ENCODE measurements at regions not wholly inside any gene's neighbourhood (a gene's known extent, or its start where the extent isn't known, plus 50 kb on each side); places are given as distances from the start of the nearest gene placed in this dataset.
A peak's percentile ranks its signal among the peaks of the same experiment; 100 is the strongest.

DNA sequence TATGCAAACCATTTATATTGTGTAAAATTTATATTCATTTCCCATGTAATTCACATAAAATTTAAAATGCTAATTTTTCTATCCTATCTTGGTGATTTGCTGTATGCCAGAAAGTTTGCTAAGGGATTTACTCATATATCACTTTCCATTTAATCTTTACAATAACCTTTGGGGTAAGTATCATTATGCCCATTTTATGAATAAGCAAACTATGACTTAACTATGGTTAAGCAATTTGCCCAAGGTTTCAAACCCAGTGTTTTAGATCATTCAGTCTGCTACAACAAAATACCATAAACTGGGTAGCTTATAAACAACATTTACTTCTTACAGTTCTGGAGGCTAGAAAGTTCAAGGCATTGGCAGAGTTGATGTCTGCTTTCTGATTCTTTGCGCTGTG lies 246.4 kb upstream of the TMEM161B start:
- Histone ChIP-seq H3K79me2 (ENCODE audit: insufficient read depth, low read length) (no peaks in the 10 kb centered on the region), H2AFZ (ENCODE audit: low read length) (no peak overlapping the region), H3K27ac (ENCODE audit: low read depth, low read length) (no peak overlapping the region), H3K9me3 (ENCODE audit: low read depth, low read length) (no peaks in the 10 kb centered on the region), H3K4me3 (ENCODE audit: insufficient read depth, low read length) (no peak overlapping the region), H3K4me2 (ENCODE audit: insufficient read depth, low read length) (no peak overlapping the region), H3K4me1 (ENCODE audit: insufficient read depth, low read length) (no peaks in the 10 kb centered on the region), H3K36me3 (ENCODE audit: insufficient read depth, low read length) (no peaks in the 10 kb centered on the region), H3K27me3 (ENCODE audit: insufficient read depth, low read length) (no peaks in the 10 kb centered on the region), H4K20me1 (ENCODE audit: insufficient read depth, low read length) (no peaks in the 10 kb centered on the region)
- TF ChIP-seq CTCF (IDR thresholded peaks at IDR 0.05; ENCODE audit: extremely low read depth, low read depth, low read length) = no peak
- DNase-seq (ENCODE audit: insufficient read length, low spot score, missing footprints) = no peak

DNA sequence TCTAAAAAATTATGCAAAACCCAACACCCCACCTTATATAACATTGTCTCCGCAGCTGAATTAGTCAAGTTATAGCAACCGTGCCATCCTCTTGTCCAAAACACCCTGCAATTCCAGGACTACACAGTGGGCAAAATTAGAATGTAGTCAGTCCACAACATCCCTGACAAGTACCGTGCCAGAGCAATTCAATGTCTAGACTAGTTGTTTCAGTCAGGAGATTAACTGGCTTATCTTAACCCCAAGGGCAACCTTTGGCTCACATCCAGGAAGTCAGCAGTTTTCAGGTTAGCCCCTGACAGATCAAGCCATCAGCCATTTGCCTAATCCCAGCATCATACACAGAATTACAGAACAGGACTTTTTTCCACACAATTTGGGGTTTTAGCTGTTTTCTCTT lies 240.8 kb upstream of the TMEM161B start:
- no peak for DNase-seq (ENCODE audit: insufficient read length, low spot score, missing footprints)
- Histone ChIP-seq H4K20me1 (ENCODE audit: insufficient read depth, low read length) (no peaks in the 10 kb centered on the region), H3K4me2 (ENCODE audit: insufficient read depth, low read length) (no peak overlapping the region), H3K27me3 (ENCODE audit: insufficient read depth, low read length) (no peaks in the 10 kb centered on the region), H3K9me3 (ENCODE audit: low read depth, low read length) (no peaks in the 10 kb centered on the region), H3K27ac (ENCODE audit: low read depth, low read length) (no peak overlapping the region), H3K36me3 (ENCODE audit: insufficient read depth, low read length) (no peaks in the 10 kb centered on the region), H3K4me3 (ENCODE audit: insufficient read depth, low read length) (no peak overlapping the region), H3K4me1 (ENCODE audit: insufficient read depth, low read length) (no peaks in the 10 kb centered on the region), H2AFZ (ENCODE audit: low read length) (no peak overlapping the region), H3K79me2 (ENCODE audit: insufficient read depth, low read length) (no peaks in the 10 kb centered on the region)
- no peak for TF ChIP-seq CTCF (IDR thresholded peaks at IDR 0.05; ENCODE audit: extremely low read depth, low read depth, low read length)

DNA sequence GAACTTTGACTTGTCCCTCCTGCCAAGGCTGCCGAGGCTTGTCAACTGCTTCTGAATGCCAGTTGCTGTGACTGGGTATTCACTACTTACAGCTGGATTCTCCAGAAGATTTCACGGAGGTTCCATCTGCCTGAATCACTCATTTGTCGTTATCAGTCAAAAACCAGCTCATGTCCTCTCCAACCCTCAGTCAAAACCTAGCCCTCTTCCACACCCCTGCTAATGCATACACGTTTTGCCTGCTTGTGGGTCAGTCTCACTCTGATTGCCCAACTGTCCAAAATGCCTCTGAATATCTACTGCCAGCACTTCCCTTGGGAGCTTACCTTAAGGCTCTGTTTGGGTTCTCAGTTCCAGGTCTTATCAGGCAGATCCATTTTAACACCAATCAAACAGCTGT lies 238.6 kb upstream of the TMEM161B start:
- no peaks in the 10 kb centered on the region for H3K9me3 ChIP-seq (ENCODE audit: low read depth, low read length)
- H3K27me3 ChIP-seq (ENCODE audit: insufficient read depth, low read length) = no peaks in the 10 kb centered on the region
- TF ChIP-seq CTCF (IDR thresholded peaks at IDR 0.05; ENCODE audit: extremely low read depth, low read depth, low read length) = no peak
- H3K4me1 ChIP-seq (ENCODE audit: insufficient read depth, low read length) = peaks cover 4% of the 10 kb centered on the region
- H3K4me3 ChIP-seq (ENCODE audit: insufficient read depth, low read length) = no peak overlapping the region
- no peaks in the 10 kb centered on the region for H4K20me1 ChIP-seq (ENCODE audit: insufficient read depth, low read length)
- H3K4me2 ChIP-seq (ENCODE audit: insufficient read depth, low read length) = no peak overlapping the region
- H3K27ac ChIP-seq (ENCODE audit: low read depth, low read length) = no peak overlapping the region
- no peaks in the 10 kb centered on the region for H3K79me2 ChIP-seq (ENCODE audit: insufficient read depth, low read length)
- H3K36me3 ChIP-seq (ENCODE audit: insufficient read depth, low read length) = no peaks in the 10 kb centered on the region
- H2AFZ ChIP-seq (ENCODE audit: low read length) = peak overlapping the region; percentile 35
- DNase-seq (ENCODE audit: insufficient read length, low spot score, missing footprints) = no peak

DNA sequence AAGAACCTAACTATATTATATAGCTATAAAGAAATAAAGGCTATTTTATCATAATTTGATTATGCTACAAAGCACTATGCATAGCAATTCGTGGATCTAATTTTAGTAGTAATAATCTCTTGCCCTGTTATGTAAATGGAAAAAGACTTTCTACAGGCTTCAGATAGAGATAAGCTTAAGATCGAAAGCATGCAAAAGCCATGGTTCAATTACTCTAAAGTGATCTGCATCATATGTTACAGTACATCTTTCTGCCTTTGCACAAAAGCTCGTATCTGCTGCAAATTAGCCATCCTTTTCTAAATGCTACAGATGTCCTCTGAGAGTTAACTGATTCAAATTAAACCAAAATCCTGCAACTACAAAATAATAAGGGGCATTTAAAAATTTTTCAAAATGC lies 234.8 kb upstream of the TMEM161B start:
- Histone ChIP-seq H3K4me2 (ENCODE audit: insufficient read depth, low read length) (peak overlapping the region; percentile 91), H3K4me3 (ENCODE audit: insufficient read depth, low read length) (no peak overlapping the region), H4K20me1 (ENCODE audit: insufficient read depth, low read length) (no peaks in the 10 kb centered on the region), H3K27me3 (ENCODE audit: insufficient read depth, low read length) (no peaks in the 10 kb centered on the region), H3K79me2 (ENCODE audit: insufficient read depth, low read length) (no peaks in the 10 kb centered on the region), H2AFZ (ENCODE audit: low read length) (no peak overlapping the region), H3K27ac (ENCODE audit: low read depth, low read length) (no peak overlapping the region), H3K9me3 (ENCODE audit: low read depth, low read length) (no peaks in the 10 kb centered on the region), H3K4me1 (ENCODE audit: insufficient read depth, low read length) (peaks cover 7% of the 10 kb centered on the region), H3K36me3 (ENCODE audit: insufficient read depth, low read length) (no peaks in the 10 kb centered on the region)
- DNase-seq (ENCODE audit: insufficient read length, low spot score, missing footprints) = no peak
- TF ChIP-seq CTCF (IDR thresholded peaks at IDR 0.05; ENCODE audit: extremely low read depth, low read depth, low read length) = no peak

All from osteoblast (primary cell).